Ovary (tissue), 7 donors: ENCODE measurements at regions not wholly inside any gene's neighbourhood (a gene's known extent, or its start where the extent isn't known, plus 50 kb on each side); places are given as distances from the start of the nearest gene placed in this dataset.
"Not testable (repeated sequence)": the region's sequence is repeated elsewhere in the genome, so short reads cannot be mapped to it uniquely, and the experiment has no call there.

ENCODE experiments used
- DNase-seq, 5 donors: peaks; one replicate each; pipeline ENCODE4 v3.0.0-alpha.2; 2019 to 2020
- H3K27ac ChIP-seq, 2 donors: fragments of 200-600 bp; one replicate each; pipeline versions ENCODE4 v1.5.1 to v1.8.0; 2019 to 2022
- H3K27me3 ChIP-seq: fragments of 200-600 bp; one replicate; pipeline ENCODE4 v1.8.0; 2022
- H3K36me3 ChIP-seq: fragments of 200-600 bp; sonication (generic); one replicate; pipeline ENCODE4 v1.5.1; 2019
- H3K4me1 ChIP-seq: one replicate; pipeline ENCODE4 v1.8.1; 2013; ENCODE audit warnings: mild to moderate bottlenecking, moderate library complexity; ENCODE audit not compliant: insufficient read depth
- H3K4me3 ChIP-seq: fragments of 200-600 bp; sonication (generic); one replicate; pipeline ENCODE4 v1.5.1; 2017
- H3K9me3 ChIP-seq, 2 donors: fragments of 200-600 bp in 1 of 2; sonication (generic) in 1 of 2; one replicate each; pipeline versions ENCODE4 v1.5.1 to v1.8.1; 2013 to 2019; ENCODE audit warnings: mild to moderate bottlenecking in 1 of 2, moderate library complexity in 1 of 2
- EP300 ChIP-seq: sonication (generic); formaldehyde crosslinking; IDR thresholded peaks from one replicate; pipeline ENCODE4 v1.6.1; 2017; ENCODE audit warnings: antibody characterized with exemption
- POLR2A ChIP-seq: fragments of 450-650 bp; IDR thresholded peaks from one replicate; pipeline ENCODE4 v1.6.1; 2017; ENCODE audit warnings: antibody characterized with exemption, mild to moderate bottlenecking, moderate library complexity
- WGBS, 3 donors: extraction: QIAGEN DNeasy Blood & Tissue Kit in 1 of 3; methylation state at CpG; one replicate each; pipeline versions ENCODE4 v1.1.5 to v1.1.7; 2013 to 2017; 5-methylcytosine and 5-hydroxymethylcytosine counted together
- intact Hi-C, 4 donors: fragments of 100-400 bp; cut with DNase I; formaldehyde crosslinking; loops; one replicate each; pipeline versions ENCODE4 v1.11.0 to v1.15.1; 2022 to 2023
- TF ChIP-seq, protein P1 (sequence below), 3 donors: fragments of 450-650 bp in 2 of 3; fragments of 200-600 bp in 1 of 3; IDR thresholded peaks; one replicate each; pipeline versions ENCODE4 v1.5.1 to v1.8.0; 2016 to 2022; ENCODE audit warnings: antibody characterized with exemption in 3 of 3, mild to moderate bottlenecking in 1 of 3
- donor health status: DM: no; HTN: no; CAD: no; lungs with moderate emphysema.
- donor health status: DM: no; HTN: no; CAD: no.
- donor health status: Bipolar disorder and iron deficiency.
- donor health status: DM: no; HTN: no; CAD: no.
- donor health status: DM: yes; HTN: yes; CAD: no.

DNA sequence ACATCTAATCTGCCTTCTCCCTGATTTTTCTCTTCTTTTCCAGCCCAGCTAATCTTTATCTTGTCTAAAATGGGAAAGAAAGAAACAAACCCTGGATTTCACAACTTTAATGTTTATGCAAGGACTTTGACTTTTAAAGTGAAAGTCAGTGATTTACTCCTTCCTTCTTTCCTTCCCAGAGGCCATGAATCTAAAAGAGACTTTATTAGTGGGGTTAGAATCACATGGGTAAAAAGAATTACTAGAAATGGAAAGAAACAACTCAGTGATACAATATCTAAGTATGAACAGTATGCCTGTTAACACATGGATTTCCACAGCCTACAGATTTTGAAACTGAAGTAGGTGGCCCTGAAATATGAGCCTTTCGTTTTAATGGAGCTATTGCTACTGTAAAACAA is 59.8 kb upstream of the KCNK2 start:
- H3K4me3 ChIP-seq, result no peak overlapping the region
- H3K9me3 ChIP-seq, result no peaks in the 10 kb centered on the region
- intact Hi-C loops, result no loop called here
- no peaks in the 10 kb centered on the region for H3K27me3 ChIP-seq
- H3K36me3 ChIP-seq, result no peaks in the 10 kb centered on the region
- 14 to 20% (median 15%) methylated on average over 1 of the region's 1 CpG for WGBS, 3 donors
- H3K4me1 ChIP-seq, result no peaks in the 10 kb centered on the region
- TF ChIP-seq, protein P1, sequence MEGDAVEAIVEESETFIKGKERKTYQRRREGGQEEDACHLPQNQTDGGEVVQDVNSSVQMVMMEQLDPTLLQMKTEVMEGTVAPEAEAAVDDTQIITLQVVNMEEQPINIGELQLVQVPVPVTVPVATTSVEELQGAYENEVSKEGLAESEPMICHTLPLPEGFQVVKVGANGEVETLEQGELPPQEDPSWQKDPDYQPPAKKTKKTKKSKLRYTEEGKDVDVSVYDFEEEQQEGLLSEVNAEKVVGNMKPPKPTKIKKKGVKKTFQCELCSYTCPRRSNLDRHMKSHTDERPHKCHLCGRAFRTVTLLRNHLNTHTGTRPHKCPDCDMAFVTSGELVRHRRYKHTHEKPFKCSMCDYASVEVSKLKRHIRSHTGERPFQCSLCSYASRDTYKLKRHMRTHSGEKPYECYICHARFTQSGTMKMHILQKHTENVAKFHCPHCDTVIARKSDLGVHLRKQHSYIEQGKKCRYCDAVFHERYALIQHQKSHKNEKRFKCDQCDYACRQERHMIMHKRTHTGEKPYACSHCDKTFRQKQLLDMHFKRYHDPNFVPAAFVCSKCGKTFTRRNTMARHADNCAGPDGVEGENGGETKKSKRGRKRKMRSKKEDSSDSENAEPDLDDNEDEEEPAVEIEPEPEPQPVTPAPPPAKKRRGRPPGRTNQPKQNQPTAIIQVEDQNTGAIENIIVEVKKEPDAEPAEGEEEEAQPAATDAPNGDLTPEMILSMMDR (IDR thresholded peaks at IDR 0.05), result no peak
- peak overlapping the region in 1 of 2 donors; percentile 61 for H3K27ac ChIP-seq
- no peak for DNase-seq

DNA sequence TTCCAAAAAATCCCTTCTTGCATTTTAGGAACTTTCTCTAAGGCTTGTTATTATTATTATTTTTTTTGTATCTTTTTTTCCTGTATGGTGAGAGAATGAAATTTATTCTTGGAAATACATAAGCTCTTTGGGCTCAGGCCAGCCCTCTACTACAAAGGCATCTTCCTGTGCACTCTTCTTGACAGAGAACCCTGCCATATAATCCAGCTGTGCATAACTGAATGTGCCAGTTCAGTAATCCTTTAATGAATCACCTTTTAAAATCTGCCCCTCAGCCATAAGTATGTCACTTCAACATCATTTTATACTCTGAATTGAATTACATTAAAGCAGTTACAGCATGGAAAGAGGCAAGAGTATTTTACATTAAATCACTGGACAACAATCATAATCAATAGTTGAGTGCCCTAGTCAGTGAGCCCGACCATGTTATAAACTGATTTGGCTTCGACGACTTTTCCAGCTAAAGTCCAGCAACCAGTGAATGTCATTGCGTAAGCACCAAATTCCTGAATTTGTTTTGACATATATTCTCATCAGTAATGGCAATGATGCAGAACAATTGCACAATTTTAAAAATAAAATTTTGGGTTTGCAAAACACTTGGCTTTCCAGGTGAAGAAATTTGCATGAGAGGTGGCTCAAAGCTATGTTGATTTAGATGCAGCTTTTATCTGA is 59.2 kb upstream of the KCNK2 start:
- intact Hi-C loops, result no loop called here
- no peaks in the 10 kb centered on the region for H3K4me1 ChIP-seq
- no peaks in the 10 kb centered on the region for H3K27me3 ChIP-seq
- WGBS, 3 donors, result 49 to 75% (median 59%) methylated on average over 4 of the region's 4 CpGs
- no peak overlapping the region for H3K4me3 ChIP-seq
- DNase-seq, result no peak
- TF ChIP-seq EP300 (no peak), POLR2A (no peak)
- TF ChIP-seq, protein P1 (IDR thresholded peaks at IDR 0.05), result no peak
- H3K9me3 ChIP-seq, result no peaks in the 10 kb centered on the region
- no peaks in the 10 kb centered on the region for H3K36me3 ChIP-seq
- H3K27ac ChIP-seq, result peak overlapping the region in 1 of 2 donors; percentile 61

DNA sequence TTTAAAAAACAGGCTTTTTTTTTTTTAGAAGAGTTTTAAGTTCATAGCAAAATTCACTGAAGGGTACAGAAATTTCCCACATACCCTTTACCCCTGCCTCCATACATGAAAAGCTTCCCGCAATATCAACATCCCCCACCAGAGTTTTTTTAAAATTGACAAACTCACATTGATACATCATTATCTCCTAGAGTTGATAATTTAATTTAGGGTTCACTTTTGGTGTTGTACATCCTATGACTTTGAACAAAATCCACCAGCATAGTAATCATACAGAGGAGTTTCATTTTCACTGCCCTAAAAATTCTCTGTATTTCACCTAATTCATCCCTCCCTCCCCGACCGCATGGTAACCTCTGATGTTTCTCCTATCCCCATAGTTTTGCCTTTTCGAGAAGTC is 53.6 kb upstream of the KCNK2 start:
- Histone ChIP-seq H3K4me1 (no peaks in the 10 kb centered on the region), H3K27ac (no peak overlapping the region), H3K36me3 (no peaks in the 10 kb centered on the region), H3K9me3 (no peaks in the 10 kb centered on the region), H3K4me3 (no peak overlapping the region), H3K27me3 (no peaks in the 10 kb centered on the region)
- TF ChIP-seq EP300 (no peak), POLR2A (no peak)
- TF ChIP-seq, protein P1 (IDR thresholded peaks at IDR 0.05), result no peak
- DNase-seq, result no peak
- intact Hi-C loops, result no loop called here
- WGBS, 3 donors, result 87 to 94% (median 88%) methylated on average over 4 of the region's 4 CpGs

DNA sequence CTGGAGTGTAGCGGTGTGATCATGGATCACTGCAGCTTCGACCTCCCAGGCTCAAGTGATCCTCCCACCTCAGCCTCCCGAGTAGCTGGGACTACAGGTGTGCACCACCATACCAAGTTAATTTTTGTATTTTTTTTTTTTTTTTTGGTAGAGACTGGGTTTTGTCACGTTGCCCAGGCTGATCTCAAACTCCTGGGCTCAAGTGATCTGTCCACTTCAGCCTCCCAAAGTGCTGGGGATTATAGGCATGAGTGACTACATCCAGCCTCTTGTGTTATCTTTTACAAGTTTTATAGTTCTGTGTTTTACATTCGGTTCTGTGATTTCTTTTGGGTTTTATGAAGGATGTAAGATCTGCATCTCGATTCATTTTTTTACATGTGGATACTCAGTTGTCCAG is 52.0 kb upstream of the KCNK2 start:
- H3K4me1 ChIP-seq, intact Hi-C loops, H3K27me3 ChIP-seq, H3K27ac ChIP-seq, H3K4me3 ChIP-seq, DNase-seq, H3K9me3 ChIP-seq, H3K36me3 ChIP-seq: not testable (repeated sequence)
- WGBS, 3 donors, result 74 to 83% (median 78%) methylated on average over 6 of the region's 6 CpGs

DNA sequence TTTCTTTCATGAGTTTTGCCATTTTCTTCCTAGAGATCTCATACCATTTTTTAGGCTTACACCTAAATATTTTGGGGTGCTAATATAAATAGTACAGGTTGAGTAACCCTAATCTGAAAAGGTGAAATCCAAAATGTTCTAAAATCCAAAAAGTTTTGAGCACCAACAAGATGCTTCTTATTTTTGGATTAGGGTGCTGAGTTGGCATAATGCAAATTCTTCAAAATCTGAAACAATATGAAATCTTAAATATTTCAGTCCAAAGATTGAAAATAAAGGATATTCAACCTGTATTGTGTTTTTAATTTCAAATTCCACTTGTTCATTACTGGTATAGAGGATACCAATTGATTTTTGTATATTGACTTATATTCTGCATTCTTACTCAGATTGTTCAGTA is 51.1 kb upstream of the KCNK2 start:
- Histone ChIP-seq H3K9me3 (no peaks in the 10 kb centered on the region), H3K27ac (no peak overlapping the region), H3K27me3 (no peaks in the 10 kb centered on the region), H3K36me3 (no peaks in the 10 kb centered on the region), H3K4me1 (no peaks in the 10 kb centered on the region), H3K4me3 (no peak overlapping the region)
- intact Hi-C loops, result no loop called here
- TF ChIP-seq EP300, result no peak
- TF ChIP-seq, protein P1 (IDR thresholded peaks at IDR 0.05), result no peak
- TF ChIP-seq POLR2A, result no peak
- no peak for DNase-seq
